KBM-7 (cell line): ENCODE measurements at regions not wholly inside any gene's neighbourhood (a gene's known extent, or its start where the extent isn't known, plus 50 kb on each side); places are given as distances from the start of the nearest gene placed in this dataset.
"Not testable (repeated sequence)": the region's sequence is repeated elsewhere in the genome, so short reads cannot be mapped to it uniquely, and the experiment has no call there.

Experiments
- DNase-seq: peaks from one replicate; pipeline ENCODE4 v3.0.0-alpha.2; 2015
- in situ Hi-C: fragments of 300-500 bp; cut with MboI; formaldehyde crosslinking; loops from 2 replicates; pipeline ENCODE4 v1.14.3; 2020; ENCODE audit warnings: low sequenced_read_pairs, low pct_unique_long_range_greater_than_20kb, mixed read lengths

DNA sequence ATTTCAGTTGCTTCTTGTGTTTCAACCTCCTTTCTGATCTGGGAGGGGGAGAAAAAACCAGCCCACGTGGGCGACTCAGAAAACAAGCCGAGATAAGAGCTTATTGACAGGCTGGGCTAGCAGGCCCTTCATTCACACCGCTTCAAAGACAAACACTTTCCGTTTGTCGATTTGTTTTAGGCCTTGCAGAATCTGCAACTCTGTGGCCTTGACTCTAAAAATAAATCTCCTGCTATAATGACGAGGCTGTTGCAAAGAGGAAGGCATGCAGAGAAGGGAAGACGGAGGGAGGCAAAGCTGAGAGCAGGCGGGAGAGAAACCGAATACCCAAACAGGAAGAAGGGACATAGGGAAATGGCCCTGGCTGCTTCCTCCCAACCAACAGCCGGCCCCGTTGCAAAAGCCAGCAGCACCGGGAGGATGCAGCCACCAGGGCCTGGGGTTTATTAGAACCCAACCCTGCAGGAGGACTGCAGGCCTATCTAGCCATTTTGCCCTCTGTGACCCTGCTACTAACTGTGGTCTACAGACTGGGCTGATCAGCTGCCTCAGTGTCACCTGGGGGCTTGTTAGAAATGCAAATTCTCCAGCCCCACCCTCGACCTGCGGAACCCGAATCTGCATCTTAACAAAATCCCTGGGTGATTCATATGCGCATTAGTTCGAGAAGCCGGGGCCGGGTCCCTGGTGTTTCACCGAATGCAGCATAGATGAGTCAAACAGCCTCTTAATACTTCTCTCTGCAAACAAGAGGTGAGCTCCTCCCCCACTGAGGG lies 325.5 kb downstream of the BCOR start:
- peak; percentile 96 for DNase-seq

DNA sequence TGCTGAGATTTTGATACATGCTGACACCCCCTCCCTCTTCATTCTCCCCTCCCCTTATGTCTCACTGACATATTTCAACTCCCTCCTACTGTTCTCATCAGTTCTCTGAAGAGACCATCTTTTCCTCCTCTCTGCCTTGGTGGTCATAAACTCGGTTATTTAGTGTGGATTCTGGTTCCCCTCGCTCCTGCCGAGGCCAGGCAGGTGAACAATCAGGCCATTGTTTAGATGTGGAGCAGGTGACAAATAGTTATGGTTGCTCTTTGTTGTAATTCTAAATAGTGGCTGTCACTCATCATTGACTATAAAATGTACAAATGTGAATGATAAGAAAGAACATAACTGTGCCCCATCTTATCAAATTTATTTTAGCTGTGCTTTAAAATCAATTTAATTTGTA lies 324.6 kb downstream of the BCOR start:
- DNase-seq: no peak
- in situ Hi-C loops: no loop called here

More for the DNA sequence above, 325.5 kb downstream of the BCOR start:
- in situ Hi-C loops: no loop called here

DNA sequence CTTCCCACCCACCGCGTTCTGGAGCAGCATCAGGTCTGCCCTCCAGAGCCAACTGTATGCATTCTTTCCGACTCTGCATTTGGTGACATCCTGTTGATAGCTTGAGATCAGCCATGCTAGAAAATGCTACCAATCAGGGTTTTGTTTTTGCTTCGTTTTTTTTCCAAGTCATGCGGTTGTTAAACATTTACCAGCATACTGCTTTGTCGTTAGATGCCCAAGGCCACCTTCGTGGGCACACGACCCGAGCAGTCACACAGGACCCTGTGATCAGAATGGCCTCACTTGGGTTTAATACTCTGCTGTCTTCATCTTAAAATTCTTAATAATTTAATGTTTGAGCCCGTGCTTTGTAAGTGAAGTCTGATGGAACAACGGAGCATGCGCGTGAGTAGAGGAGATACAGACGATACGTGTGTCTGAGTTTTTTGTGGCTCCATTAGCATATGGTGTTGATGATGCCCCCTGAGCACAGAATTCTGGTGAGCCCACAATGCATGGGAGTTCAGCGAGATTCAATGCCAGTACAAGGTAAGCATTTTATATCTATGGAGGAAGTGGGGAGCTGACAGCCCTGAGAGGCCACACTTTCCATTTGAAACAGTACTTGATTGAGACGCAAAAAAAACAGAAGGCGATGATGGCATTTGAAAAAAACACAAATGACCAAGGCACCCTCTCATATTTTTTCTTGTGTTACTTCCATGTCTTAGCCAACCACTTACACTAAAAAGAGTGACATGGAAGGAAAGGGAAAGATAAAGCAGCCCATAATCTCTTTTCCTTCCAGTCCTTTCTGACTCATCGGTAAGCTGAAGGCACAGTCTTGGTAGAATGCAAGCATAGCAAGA lies 323.6 kb downstream of the BCOR start:
- in situ Hi-C loops: no loop called here
- no peak for DNase-seq

DNA sequence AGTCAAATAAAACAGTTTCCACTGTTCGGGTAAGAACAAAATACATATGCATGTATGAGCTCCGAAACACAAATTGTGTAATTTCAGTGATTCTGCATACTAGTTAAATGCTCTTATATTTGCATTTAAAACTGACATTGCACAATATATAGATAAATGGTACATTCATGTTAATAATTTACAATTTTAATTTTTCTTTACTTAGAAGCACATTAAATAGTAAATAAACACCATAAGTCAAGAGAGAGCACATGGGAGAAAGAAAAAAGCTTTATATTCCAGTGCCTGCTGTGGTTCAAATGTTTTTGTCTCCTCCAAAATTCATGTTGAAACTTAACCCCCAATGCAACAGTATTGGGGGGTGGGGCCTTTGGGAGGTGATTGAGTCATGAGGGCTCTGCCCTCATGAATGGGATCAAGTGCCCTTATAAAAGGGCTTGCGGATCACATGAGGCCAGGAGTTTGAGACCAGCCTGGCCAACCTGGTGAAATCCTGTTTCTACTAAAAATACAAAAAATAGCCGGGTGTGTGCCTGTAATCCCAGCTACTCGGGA lies 322.9 kb downstream of the BCOR start:
- in situ Hi-C loops: no loop called here
- no peak for DNase-seq

DNA sequence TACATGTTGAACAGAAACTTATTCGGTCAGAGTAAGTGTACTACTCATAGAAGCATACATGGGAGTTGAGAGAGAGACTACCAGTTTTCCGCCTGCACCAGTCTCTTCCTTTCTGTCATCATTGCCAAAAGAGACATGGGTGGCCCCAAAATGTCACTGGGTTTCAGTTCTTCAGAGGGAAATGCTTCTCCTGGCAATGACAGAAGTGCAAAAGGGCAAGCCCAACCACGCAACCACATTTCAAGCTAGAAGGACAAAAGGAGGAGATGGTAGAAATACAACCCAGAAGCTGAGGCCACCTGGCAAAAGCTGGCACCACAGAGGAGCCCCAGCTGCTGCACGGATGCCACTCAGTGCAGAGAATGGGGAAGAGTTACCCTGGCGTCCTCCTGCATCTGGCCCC lies 320.1 kb downstream of the BCOR start:
- DNase-seq: peak; percentile 21
- in situ Hi-C loops: no loop called here

DNA sequence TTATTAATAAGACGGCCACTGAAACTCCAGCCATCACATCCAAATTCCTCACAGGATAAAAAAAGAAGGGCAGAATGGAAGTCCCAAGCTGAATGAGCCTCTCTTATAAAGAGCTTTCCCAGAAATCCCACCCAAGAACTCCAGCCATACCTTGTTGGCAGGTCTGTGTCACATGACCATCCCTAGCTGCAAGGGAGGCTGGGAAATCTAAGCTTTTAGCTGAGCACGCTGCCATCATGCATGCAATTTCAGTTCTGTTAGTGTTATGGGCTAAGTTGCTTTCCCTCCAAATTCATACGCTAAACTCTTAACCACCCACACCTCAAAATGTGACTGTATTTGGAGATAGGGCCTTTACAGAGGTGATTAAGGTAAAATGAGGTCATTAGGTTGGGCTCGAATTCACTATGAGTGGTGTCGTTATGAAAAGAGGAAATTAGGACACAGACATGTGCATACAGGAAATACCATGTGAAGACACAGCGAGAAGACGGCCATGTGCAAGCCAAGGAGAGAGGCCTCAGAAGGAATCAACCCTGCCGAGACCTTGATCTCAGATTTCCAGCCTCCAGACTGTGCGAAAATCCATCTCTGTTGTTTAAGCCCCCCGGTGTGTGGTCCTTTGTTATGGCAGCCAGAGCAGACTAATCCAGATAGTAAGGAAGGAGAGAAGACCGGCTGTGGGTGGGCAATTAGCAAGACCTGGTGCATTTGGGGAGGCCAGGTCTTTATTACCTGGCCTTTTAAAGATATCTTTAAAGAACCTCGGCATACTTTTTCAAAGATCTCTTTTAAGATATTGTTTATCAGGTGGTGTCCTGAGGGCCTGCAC lies 317.6 kb downstream of the BCOR start:
- in situ Hi-C loops: no loop called here
- peak; percentile 72 for DNase-seq

DNA sequence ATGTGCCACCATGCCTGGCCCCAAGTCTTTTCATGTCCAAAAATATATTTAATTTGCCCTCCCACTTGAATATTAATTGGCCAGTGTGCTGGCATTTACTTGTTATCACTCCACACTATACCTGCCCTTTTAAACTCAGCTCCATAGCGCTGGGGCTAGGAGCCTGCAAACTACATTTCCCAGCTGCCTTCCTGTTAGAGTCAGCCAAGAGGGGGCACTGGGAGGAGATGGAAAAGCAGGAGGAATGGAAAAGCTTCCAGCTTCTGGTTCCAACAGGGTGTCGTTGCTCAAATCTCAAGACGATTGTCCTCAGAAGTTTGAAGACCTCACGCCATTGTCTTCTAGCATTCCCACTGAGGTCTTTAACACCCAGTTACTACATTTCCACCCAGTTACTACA lies 315.5 kb downstream of the BCOR start:
- DNase-seq: no peak
- in situ Hi-C loops: no loop called here

DNA sequence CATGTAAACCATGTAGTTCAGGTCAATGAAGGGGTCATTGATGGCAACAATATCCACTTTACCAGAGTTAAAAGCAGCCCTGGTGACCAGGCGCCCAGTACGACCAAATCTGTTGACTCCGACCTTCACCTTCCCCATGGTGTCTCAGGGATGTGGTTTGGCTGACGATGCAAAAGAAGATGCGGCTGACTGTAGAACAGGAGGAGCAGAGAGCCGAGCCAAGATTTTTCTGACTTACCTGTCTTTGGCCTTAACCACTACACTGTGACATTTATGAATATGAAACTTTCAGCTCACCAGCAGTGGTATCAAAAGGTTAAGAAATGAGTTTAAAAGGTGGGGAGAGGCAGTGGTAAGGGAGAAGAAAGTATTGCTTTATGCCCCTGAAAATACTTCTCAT lies 309.8 kb downstream of the BCOR start:
- DNase-seq: no peak
- in situ Hi-C loops: no loop called here

DNA sequence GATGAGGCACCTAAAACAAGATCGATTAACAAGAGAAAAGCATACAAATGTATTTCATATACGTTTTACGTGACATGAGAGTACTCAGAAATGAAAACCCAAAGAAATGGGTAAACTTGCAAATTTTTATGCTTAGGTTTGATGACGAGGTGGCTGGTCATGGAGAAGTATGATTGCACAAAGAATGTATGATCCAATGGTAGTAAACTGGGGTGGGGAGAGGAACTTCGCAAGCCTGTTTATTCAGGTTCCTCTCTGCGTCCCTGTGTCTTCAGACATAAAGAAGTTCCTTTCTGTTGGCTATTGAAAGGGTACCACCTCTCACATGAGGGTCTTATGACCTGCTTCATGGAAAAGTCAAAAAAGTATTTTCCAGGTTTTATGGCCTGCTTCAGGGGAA lies 309.2 kb downstream of the BCOR start:
- in situ Hi-C loops: no loop called here
- DNase-seq: no peak

DNA sequence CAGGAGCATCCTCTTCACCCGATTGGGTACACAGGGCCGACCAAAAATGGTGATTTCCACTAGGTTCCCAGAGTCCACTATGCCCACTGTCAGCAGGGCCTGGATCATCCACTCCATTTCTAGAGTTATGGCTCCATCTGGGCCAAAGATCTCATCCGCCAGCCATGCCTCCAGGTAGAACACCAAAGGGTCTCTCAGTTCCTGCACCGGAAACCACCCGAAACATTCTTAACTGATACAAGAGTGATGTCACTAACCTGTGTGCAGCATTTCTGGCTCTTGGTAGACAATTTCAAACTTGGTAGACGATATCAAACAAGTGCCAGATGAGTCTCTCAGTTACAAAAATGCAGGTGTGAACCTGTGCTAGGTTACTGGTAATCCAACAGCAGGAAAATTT lies 306.1 kb downstream of the BCOR start:
- in situ Hi-C loops: no loop called here
- DNase-seq: no peak

DNA sequence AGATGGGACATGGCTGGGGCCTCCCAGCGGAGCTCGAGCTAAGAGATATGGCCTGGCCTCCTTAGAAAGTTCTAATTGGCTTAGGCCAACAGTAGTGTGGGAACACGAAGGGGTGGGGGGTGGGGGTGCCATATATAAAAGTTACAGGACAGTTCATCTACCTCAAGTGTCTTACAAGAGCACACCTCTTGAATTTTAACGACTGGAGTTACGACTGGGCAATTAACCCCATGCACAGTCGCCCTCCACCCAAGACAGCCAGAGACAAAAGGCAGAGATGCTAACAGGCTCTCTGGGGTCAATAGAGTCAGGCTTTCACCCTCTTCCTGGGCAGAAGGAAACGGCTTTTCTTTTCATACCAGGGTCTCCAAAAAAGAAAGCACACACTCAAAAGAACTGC lies 302.2 kb downstream of the BCOR start:
- in situ Hi-C loops: no loop called here
- no peak for DNase-seq

DNA sequence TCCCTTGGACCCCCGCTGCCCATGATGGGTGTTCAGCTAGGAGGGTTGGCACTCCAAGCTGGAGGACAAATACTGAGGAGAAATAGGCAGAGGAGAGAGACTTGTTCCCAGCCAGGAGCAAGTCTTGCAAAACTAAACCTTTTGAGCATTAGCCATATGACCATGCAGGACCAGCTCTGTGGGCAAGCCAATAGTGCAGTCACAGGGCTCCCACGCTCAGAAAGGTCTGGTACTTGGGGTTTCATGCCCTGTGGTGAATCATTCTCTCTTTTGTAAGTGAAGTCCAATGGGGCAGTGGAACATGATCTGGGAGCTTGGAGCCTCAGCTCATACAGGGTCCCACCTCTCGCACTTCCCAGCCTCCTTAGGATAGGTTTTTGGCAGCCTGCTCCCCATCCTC lies 300.9 kb downstream of the BCOR start:
- in situ Hi-C loops: no loop called here
- no peak for DNase-seq

DNA sequence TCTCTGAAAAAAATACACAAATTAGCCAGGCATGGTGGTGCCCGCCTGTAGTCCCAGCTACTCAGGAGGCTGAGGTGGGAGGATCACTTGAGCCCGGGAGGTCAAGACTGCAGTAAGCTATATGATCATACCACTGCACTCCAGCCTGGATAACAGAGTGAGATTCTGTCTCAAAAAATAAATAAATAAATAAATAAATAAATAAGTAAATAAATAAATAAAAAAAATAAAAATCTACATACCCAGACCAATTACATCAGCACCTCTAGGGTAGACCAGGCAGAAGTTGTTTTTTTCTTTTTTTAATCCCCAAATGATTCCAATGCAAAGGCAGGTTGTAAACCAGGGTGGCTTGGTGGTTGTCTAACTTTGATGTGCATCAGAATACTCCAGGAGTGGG lies 299.3 kb downstream of the BCOR start:
- in situ Hi-C loops, DNase-seq: not testable (repeated sequence)

DNA sequence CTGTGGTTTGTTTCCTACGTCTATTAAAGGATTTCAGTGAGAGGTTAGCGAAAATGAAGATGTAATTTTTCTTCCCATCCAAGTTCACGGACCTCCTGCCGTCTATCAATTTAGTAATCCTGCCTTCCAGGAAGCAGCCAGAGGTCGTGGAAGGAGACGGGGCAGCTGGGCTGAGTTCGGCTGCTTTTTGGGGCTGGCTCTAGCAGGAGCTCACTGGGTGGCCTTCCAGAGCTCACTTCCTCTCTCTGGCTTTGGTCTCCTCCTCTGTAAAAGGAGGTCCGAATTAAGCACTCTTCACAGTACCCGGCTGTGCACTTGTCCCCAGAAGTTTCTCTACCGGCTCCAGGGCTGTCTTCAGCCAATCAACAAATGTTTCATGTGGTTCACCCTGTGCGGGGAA lies 295.4 kb downstream of the BCOR start:
- peak; percentile 50 for DNase-seq
- in situ Hi-C loops: no loop called here

DNA sequence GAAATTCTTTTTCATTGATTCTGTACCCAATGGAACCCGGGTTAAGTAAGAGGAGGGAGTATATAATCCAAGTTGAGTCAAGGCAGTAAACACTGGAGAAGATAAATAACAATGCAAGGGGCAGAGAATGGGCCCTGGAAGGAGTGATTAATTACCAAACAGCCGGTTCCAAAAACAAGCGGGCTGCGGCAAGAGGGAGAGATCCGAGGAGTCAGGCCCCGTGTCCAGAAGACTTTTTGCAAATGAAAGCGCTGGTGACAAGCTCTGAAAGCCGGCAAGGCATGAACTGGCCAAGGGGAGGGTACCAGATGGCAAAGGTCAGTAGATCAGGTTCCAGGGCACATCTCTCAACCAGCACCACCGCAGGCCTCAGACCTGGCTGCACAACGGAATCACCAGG lies 294.9 kb downstream of the BCOR start:
- DNase-seq: no peak
- in situ Hi-C loops: no loop called here

DNA sequence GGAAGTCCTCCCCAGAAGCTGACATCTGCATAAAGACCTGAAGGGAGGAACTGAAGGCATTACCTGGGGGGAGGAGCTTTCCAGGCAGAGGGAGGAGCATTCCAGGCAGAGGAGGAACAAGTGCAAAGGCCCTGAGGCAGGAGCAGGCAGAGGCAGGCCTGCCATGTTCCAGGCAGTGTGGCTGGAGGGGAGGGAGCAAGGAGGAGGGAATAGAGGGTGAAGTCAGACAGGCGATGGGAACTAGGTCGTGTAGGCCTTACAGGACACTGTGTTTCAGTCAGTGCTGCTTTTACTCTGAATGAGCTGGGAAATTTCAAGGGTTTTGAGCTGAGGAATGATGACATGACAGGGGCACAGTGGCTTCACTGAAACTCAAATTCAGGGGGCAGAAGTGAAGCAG lies 292.7 kb downstream of the BCOR start:
- in situ Hi-C loops: no loop called here
- DNase-seq: no peak

DNA sequence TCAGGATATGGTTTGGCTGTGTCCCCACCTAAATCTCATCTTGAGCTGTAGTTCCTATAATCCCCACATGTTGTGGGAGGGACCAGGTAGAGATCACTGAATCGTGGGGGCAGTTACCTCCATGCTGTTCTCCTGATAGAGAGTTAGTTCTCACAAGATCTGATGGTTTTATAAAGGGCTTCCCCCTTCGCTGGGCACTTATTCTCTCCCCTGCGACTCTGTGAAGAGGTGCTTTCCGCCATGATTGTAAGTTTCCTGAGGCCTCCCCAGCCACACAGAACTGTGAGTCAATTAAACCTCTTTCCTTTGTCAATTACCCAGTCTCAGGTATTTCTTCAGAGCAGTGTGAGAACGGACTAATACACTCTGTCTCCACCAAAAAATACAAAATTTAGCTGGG lies 291.9 kb downstream of the BCOR start:
- in situ Hi-C loops: no loop called here
- no peak for DNase-seq

DNA sequence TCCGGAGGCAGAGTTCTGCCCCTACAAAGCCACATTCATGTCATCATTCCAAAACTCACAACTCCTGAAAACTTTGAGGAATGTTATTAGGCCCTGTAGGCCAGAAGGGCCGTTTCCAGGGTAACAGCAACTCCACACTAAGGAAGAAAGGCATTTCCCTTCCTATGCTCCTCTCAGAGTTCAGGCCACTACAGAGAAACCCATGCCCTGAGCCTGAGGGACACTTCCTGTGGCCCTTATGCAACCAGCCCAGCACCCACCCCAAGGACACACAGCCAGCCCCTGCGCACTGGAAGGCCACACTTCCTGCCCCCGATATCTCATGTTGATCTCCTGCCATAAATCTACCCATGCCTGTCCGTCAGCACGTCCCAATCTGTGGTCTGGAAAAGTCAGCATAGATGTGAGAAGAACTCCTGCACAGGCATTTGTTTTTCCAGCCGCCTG lies 289.3 kb downstream of the BCOR start:
- peak; percentile 28 for DNase-seq
- in situ Hi-C loops: no loop called here

DNA sequence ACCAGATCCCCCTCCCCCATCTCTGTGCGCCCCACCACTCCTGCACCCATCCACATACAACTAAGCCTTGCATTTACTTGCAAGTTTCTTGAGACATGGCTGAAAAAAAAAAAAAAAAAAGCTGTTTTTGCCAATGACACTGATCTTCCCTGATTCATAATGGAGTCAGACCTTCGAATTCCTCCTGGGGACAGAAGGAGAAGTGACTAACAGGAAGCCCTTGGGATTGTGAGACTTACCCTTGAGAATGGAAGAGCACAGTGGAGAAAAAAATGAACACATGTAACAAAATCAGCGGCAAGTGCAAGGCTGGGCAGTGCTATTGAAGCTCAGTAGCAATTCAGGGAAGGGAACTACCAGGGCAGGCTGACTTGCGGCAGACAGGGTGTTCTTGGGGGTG lies 288.4 kb downstream of the BCOR start:
- in situ Hi-C loops: no loop called here
- DNase-seq: peak; percentile 31
